IPS DF 4.7 (cell line): ENCODE measurements at regions not wholly inside any gene's neighbourhood (a gene's known extent, or its start where the extent isn't known, plus 50 kb on each side); places are given as distances from the start of the nearest gene placed in this dataset.
"Not testable (repeated sequence)": the region's sequence is repeated elsewhere in the genome, so short reads cannot be mapped to it uniquely, and the experiment has no call there.

Experiments used
- DNase-seq: peaks from one replicate; pipeline ENCODE4 v3.0.0-alpha.2; 2013; ENCODE audit warnings: low spot score; ENCODE audit errors: extremely low read depth

GRCh38 chr3:78287085-78287484, 1247.2 kb downstream of the ROBO2 start:
- no peak for DNase-seq

GRCh38 chr3:78293284-78293683, 1253.4 kb downstream of the ROBO2 start:
- no peak for DNase-seq

GRCh38 chr3:78304115-78304514, 1264.2 kb downstream of the ROBO2 start:
- DNase-seq, result no peak

GRCh38 chr3:78312851-78313250, 1273.0 kb downstream of the ROBO2 start:
- no peak for DNase-seq

- DNase-seq, result no peak
Observed at GRCh38 chr3:78313332-78313731, 1273.4 kb downstream of the ROBO2 start.

GRCh38 chr3:78314327-78314726, 1274.4 kb downstream of the ROBO2 start:
- DNase-seq, result no peak

- DNase-seq, result no peak
Observed at GRCh38 chr3:78317774-78318173, 1277.9 kb downstream of the ROBO2 start.

GRCh38 chr3:78322780-78323179, 1282.9 kb downstream of the ROBO2 start:
- peak; percentile 56 for DNase-seq

- no peak for DNase-seq
Observed at GRCh38 chr3:78337801-78338211, 1297.9 kb downstream of the ROBO2 start.

GRCh38 chr3:78338405-78338804, 1298.5 kb downstream of the ROBO2 start:
- DNase-seq, result no peak

- no peak for DNase-seq
Observed at GRCh38 chr3:78343221-78343620, 1303.3 kb downstream of the ROBO2 start.

GRCh38 chr3:78344267-78344666, 1304.4 kb downstream of the ROBO2 start:
- not testable (repeated sequence) for DNase-seq

- DNase-seq, result no peak
Observed at GRCh38 chr3:78344918-78345317, 1305.0 kb downstream of the ROBO2 start.

GRCh38 chr3:78347176-78347575, 1307.3 kb downstream of the ROBO2 start:
- no peak for DNase-seq

- DNase-seq, result no peak
Observed at GRCh38 chr3:78348664-78349063, 1308.8 kb downstream of the ROBO2 start.

- no peak for DNase-seq
Observed at GRCh38 chr3:78349571-78349970, 1309.7 kb downstream of the ROBO2 start.

GRCh38 chr3:78351334-78351733, 1311.4 kb downstream of the ROBO2 start:
- DNase-seq, result no peak

- DNase-seq, result no peak
Observed at GRCh38 chr3:78353231-78353630, 1313.3 kb downstream of the ROBO2 start.

- DNase-seq, result no peak
Observed at GRCh38 chr3:78360849-78361248, 1321.0 kb downstream of the ROBO2 start.

GRCh38 chr3:78368636-78369345, 1328.9 kb downstream of the ROBO2 start:
- DNase-seq, result no peak

GRCh38 chr3:78390221-78390620, 1350.3 kb downstream of the ROBO2 start:
- DNase-seq, result no peak

- DNase-seq, result no peak
Observed at GRCh38 chr3:78398401-78398800, 1358.5 kb downstream of the ROBO2 start.

GRCh38 chr3:78402720-78403119, 1362.8 kb downstream of the ROBO2 start:
- DNase-seq, result no peak

GRCh38 chr3:78405745-78406144, 1362.1 kb downstream of the ROBO1 start:
- no peak for DNase-seq
